Endothelial cell of umbilical vein (primary cell): ENCODE measurements at regions not wholly inside any gene's neighbourhood (a gene's known extent, or its start where the extent isn't known, plus 50 kb on each side); places are given as distances from the start of the nearest gene placed in this dataset.

ENCODE experiments used
- BruUV-seq: library from RNA; stranded (reverse); fragments of 400-500 nt; replicated peaks from 2 replicates; lab custom pipeline; 2021; lab: Mats Ljungman, UMichigan
- CTCF ChIA-PET: fragments of 300-600, 350-600 bp; sonication (Branson Sonifier 250); formaldehyde crosslinking; loops from one replicate; lab custom pipeline; 2021; ENCODE audit warnings: antibody characterized with exemption, inconsistent platforms; lab: Charles Lee
- POLR2A ChIA-PET: fragments of 300-600, 350-600 bp; sonication (Branson Sonifier 250); formaldehyde crosslinking; loops from one replicate; lab custom pipeline; 2021; ENCODE audit warnings: antibody characterized with exemption, inconsistent platforms; lab: Charles Lee
- DNase-seq: peaks from one replicate; pipeline ENCODE4 v3.0.0-alpha.2; 2011; ENCODE audit warnings: low read depth, low spot score
- FAIRE-seq: peaks from 2 replicates; lab custom pipeline; 2011; peaks lifted over from hg19 to GRCh38; lab: Jason Lieb, UNC
- H2AFZ ChIP-seq: 2 replicates; pipeline ENCODE4 v1.6.0; 2012; ENCODE audit warnings: low read depth, low read length, control low read depth, inconsistent platforms
- H3K27ac ChIP-seq: 2 replicates; pipeline ENCODE4 v1.5.1; 2011; ENCODE audit warnings: low read depth, mild to moderate bottlenecking, control low read depth, low read length, moderate library complexity; ENCODE audit not compliant: insufficient read depth
- H3K27me3 ChIP-seq, 2 experiments: 2 replicates each; pipeline versions ENCODE4 v1.6.0 to v1.6.1; 2011; ENCODE audit warnings: low read length in 2 of 2, mixed read lengths in 1 of 2; ENCODE audit not compliant: control insufficient read depth in 2 of 2, insufficient read depth in 2 of 2
- H3K36me3 ChIP-seq, 2 experiments: 2 replicates in 1 of 2; 3 replicates in 1 of 2; pipeline ENCODE4 v1.5.1; 2011; ENCODE audit warnings: low read length in 2 of 2, mild to moderate bottlenecking in 1 of 2, moderate library complexity in 1 of 2; ENCODE audit not compliant: control insufficient read depth in 2 of 2, insufficient read depth in 2 of 2; ENCODE audit errors: extremely low read depth in 1 of 2
- H3K4me1 ChIP-seq: 3 replicates; pipeline ENCODE4 v1.5.1; 2011; ENCODE audit warnings: mild to moderate bottlenecking, low read length; ENCODE audit not compliant: control insufficient read depth, insufficient read depth; ENCODE audit errors: extremely low read depth
- H3K4me2 ChIP-seq: 2 replicates; pipeline ENCODE4 v1.6.1; 2011; ENCODE audit warnings: low read length, control low read depth, mixed read lengths; ENCODE audit not compliant: insufficient read depth
- H3K4me3 ChIP-seq, 3 experiments: fragments of 200-600 bp in 1 of 3; sonication (generic), shearing (Covaris generic) in 1 of 3; replicated peaks in 1 of 3; 2 replicates each; pipeline ENCODE4 v1.5.1; 2011 to 2016; ENCODE audit warnings: control low read depth in 3 of 3, low read length in 3 of 3, mild to moderate bottlenecking in 2 of 3, inconsistent platforms in 1 of 3, low read depth in 1 of 3, moderate library complexity in 1 of 3; ENCODE audit not compliant: insufficient read depth in 1 of 3
- H3K79me2 ChIP-seq: 2 replicates; pipeline ENCODE4 v1.6.0; 2012; ENCODE audit warnings: low read length, inconsistent platforms; ENCODE audit not compliant: control insufficient read depth, insufficient read depth
- H3K9ac ChIP-seq: replicated peaks from 2 replicates; pipeline ENCODE3; 2011; ENCODE audit warnings: low read length, control low read depth; ENCODE audit not compliant: insufficient read depth; ENCODE audit errors: extremely low read depth
- H3K9me1 ChIP-seq: replicated peaks from 3 replicates; pipeline ENCODE4 v1.6.0; 2011; ENCODE audit warnings: mild to moderate bottlenecking, low read length; ENCODE audit not compliant: control insufficient read depth, insufficient read depth; ENCODE audit errors: extremely low read depth
- H3K9me3 ChIP-seq: replicated peaks from 2 replicates; pipeline ENCODE4 v1.5.1; 2012; ENCODE audit warnings: low read length, inconsistent platforms; ENCODE audit not compliant: control insufficient read depth, insufficient read depth
- H4K20me1 ChIP-seq: replicated peaks from 2 replicates; pipeline ENCODE3; 2011; ENCODE audit warnings: mild to moderate bottlenecking, low read length; ENCODE audit not compliant: control insufficient read depth, insufficient read depth; ENCODE audit errors: extremely low read depth
- CTCF ChIP-seq, 2 donors: IDR thresholded peaks; 1 replicate in 1 of 2; 2 replicates in 1 of 2; pipeline ENCODE4 v1.5.1; 2011; ENCODE audit warnings: low read length in 2 of 2, mild to moderate bottlenecking in 2 of 2, moderate library complexity in 2 of 2, control low read depth in 1 of 2, inconsistent platforms in 1 of 2, low read depth in 1 of 2; ENCODE audit not compliant: insufficient read depth in 1 of 2; ENCODE audit errors: extremely low read depth in 1 of 2
- EZH2 ChIP-seq: IDR thresholded peaks from 2 replicates; pipeline ENCODE4 v1.6.1; 2012; ENCODE audit warnings: borderline replicate concordance, low read depth, mild to moderate bottlenecking, moderate library complexity, low read length, inconsistent platforms; ENCODE audit not compliant: severe bottlenecking
- FOS ChIP-seq: IDR thresholded peaks from 2 replicates; pipeline ENCODE4 v1.6.1; 2011; ENCODE audit warnings: mild to moderate bottlenecking, low read length, moderate library complexity, borderline replicate concordance; ENCODE audit not compliant: insufficient read depth
- GATA2 ChIP-seq: IDR thresholded peaks from 2 replicates; pipeline ENCODE4 v1.7.0; 2011; ENCODE audit warnings: low read depth, mild to moderate bottlenecking, moderate library complexity, mixed read lengths, low read length; ENCODE audit not compliant: insufficient read length, insufficient read depth
- JUN ChIP-seq: IDR thresholded peaks from 2 replicates; pipeline ENCODE4 v1.6.1; 2011; ENCODE audit warnings: borderline replicate concordance, low read depth; ENCODE audit not compliant: insufficient read length, insufficient read depth
- MAX ChIP-seq: IDR thresholded peaks from 2 replicates; pipeline ENCODE4 v1.6.1; 2011; ENCODE audit not compliant: insufficient read depth, insufficient read length
- MYC ChIP-seq: IDR thresholded peaks from one replicate; pipeline ENCODE4 v1.6.1; 2011; ENCODE audit warnings: mild to moderate bottlenecking, low read depth, low read length
- POLR2A ChIP-seq: IDR thresholded peaks from 2 replicates; pipeline ENCODE4 v1.6.1; 2012; ENCODE audit warnings: low read depth, mild to moderate bottlenecking, control low read depth, low read length
- POLR2AphosphoS5 ChIP-seq: IDR thresholded peaks from 2 replicates; pipeline ENCODE4 v1.6.1; 2012; ENCODE audit warnings: low read depth, mild to moderate bottlenecking, control low read depth, low read length, moderate library complexity; ENCODE audit not compliant: insufficient read depth
- dilution Hi-C: fragments of 300-500 bp; cut with MboI; formaldehyde crosslinking; loops from one replicate; pipeline ENCODE4 v1.15.0; 2019; ENCODE audit warnings: low sequenced_read_pairs; ENCODE audit not compliant: extremely low pct_ligation_motif_present
- intact Hi-C: fragments of 100-400 bp; cut with micrococcal nuclease; formaldehyde crosslinking; loops from one replicate; pipeline ENCODE4 v1.10.0; 2022

GRCh38 chr2:220552790-220553535 is 925.5 kb downstream of the SLC4A3 start:
- ChIA-PET CTCF (no interaction called here), POLR2A (no interaction called here)
- Histone ChIP-seq H2AFZ (no peak overlapping the region), H3K9ac (no peak overlapping the region), H3K27me3 (no peaks in the 10 kb centered on the region), H3K4me2 (no peak overlapping the region), H3K9me3 (peaks cover 2% of the 10 kb centered on the region), H3K27ac (no peak overlapping the region), H3K9me1 (no peaks in the 10 kb centered on the region), H3K36me3 (no peaks in the 10 kb centered on the region), H3K4me3 (no peak overlapping the region), H3K4me1 (no peaks in the 10 kb centered on the region), H4K20me1 (no peaks in the 10 kb centered on the region), H3K79me2 (no peaks in the 10 kb centered on the region)
- dilution Hi-C loops = no loop called here
- BruUV-seq = no TSS peak
- no peak for TF ChIP-seq CTCF (IDR thresholded peaks at IDR 0.05; ENCODE audit: extremely low read depth in 1 of 2, insufficient read depth in 1 of 2, low read depth in 1 of 2, low read length in 2 of 2)
- TF ChIP-seq JUN = no peak
- no peak for TF ChIP-seq POLR2AphosphoS5
- TF ChIP-seq GATA2 = no peak
- no peak for TF ChIP-seq POLR2A
- no peak for TF ChIP-seq FOS
- TF ChIP-seq MYC = no peak
- no peak for TF ChIP-seq EZH2
- TF ChIP-seq MAX = no peak
- intact Hi-C loops = no loop called here
- DNase-seq = no peak
- FAIRE-seq = no peak
